K562 (cell line): ENCODE measurements at regions not wholly inside any gene's neighbourhood (a gene's known extent, or its start where the extent isn't known, plus 50 kb on each side); places are given as distances from the start of the nearest gene placed in this dataset.

Experiments
- ATAC-seq: fragments of 200-7000 bp; cut with Tn5 transposase; 3 replicates; pipeline ENCODE4 v1.9.1; 2020; ENCODE audit warnings: moderate library complexity
- BruUV-seq: library from RNA; stranded (reverse); fragments of 400-500 nt; replicated peaks from 2 replicates; lab custom pipeline; 2021; lab: Mats Ljungman, UMichigan
- CTCF ChIA-PET: fragments of 300-600 bp; formaldehyde crosslinking; extraction: SDS; loops from one replicate; lab custom pipeline; 2021; ENCODE audit warnings: low intra/inter-chr PET ratio; lab: Yijun Ruan, JAX
- POLR2A ChIA-PET: fragments of 300-600, 350-650 bp; sonication (Branson Sonifier 250); formaldehyde crosslinking; extraction: SDS; loops from one replicate; lab custom pipeline; 2021; ENCODE audit warnings: antibody characterized with exemption, inconsistent platforms; lab: Yijun Ruan, JAX
- DNase-seq, 4 experiments: peaks; one replicate each; pipeline versions ENCODE4 v3.0.0 to v3.0.0-alpha.2; 2011 to 2018; ENCODE audit warnings: low spot score in 3 of 4, mixed read lengths in 3 of 4; ENCODE audit errors: extremely low read depth in 1 of 4
- FAIRE-seq: peaks from 2 replicates; lab custom pipeline; 2011; peaks lifted over from hg19 to GRCh38; lab: Jason Lieb, UNC
- H2AFZ ChIP-seq: 2 replicates; pipeline ENCODE4 v1.6.0; 2011; ENCODE audit warnings: low read depth, low read length, control low read depth, inconsistent platforms
- H3K27ac ChIP-seq: fragments of 200-600 bp; 3 replicates; pipeline ENCODE4 v1.8.0; 2011; ENCODE audit warnings: low read depth, mild to moderate bottlenecking, control low read depth, inconsistent platforms, low read length, moderate library complexity, mixed read lengths; ENCODE audit errors: extremely low read depth
- H3K27me3 ChIP-seq, 2 experiments: fragments of 300-600 bp in 1 of 2; 2 replicates in 1 of 2; 3 replicates in 1 of 2; pipeline versions ENCODE4 v1.6.0 to v1.8.0; 2011; ENCODE audit warnings: inconsistent platforms in 2 of 2, low read length in 2 of 2, mild to moderate bottlenecking in 1 of 2, mixed read lengths in 1 of 2, moderate library complexity in 1 of 2; ENCODE audit not compliant: control insufficient read depth in 2 of 2, insufficient read depth in 2 of 2
- H3K36me3 ChIP-seq: fragments of 300-600 bp; 3 replicates; pipeline ENCODE4 v1.8.0; 2011; ENCODE audit warnings: mild to moderate bottlenecking, low read length, inconsistent platforms; ENCODE audit not compliant: control insufficient read depth, insufficient read depth
- H3K4me1 ChIP-seq, 2 experiments: fragments of 200-600 bp in 1 of 2; replicated peaks in 1 of 2; 2 replicates in 1 of 2; 3 replicates in 1 of 2; pipeline versions ENCODE4 v1.5.1 to v1.8.0; 2011; ENCODE audit warnings: inconsistent platforms in 2 of 2, low read length in 2 of 2, mild to moderate bottlenecking in 1 of 2, mixed read lengths in 1 of 2, moderate library complexity in 1 of 2; ENCODE audit not compliant: control insufficient read depth in 2 of 2, insufficient read depth in 2 of 2
- H3K4me2 ChIP-seq: 2 replicates; pipeline ENCODE4 v1.6.1; 2011; ENCODE audit warnings: low read length, control low read depth, inconsistent platforms, mixed read lengths; ENCODE audit not compliant: insufficient read depth
- H3K4me3 ChIP-seq: fragments of 200-600 bp; sonication (generic), shearing (Covaris generic); 2 replicates; pipeline ENCODE4 v1.5.1; 2016; ENCODE audit warnings: control low read depth, inconsistent platforms
- H3K79me2 ChIP-seq: fragments of 200-600 bp; 3 replicates; pipeline ENCODE4 v1.8.0; 2011; ENCODE audit warnings: low read length, inconsistent platforms; ENCODE audit not compliant: control insufficient read depth, insufficient read depth
- H3K9ac ChIP-seq, 2 experiments: 2 replicates each; pipeline versions ENCODE4 v1.6.0 to v1.6.1; 2011; ENCODE audit warnings: low read depth in 2 of 2, low read length in 2 of 2, control low read depth in 1 of 2, inconsistent platforms in 1 of 2, mild to moderate bottlenecking in 1 of 2, mixed read lengths in 1 of 2; ENCODE audit not compliant: insufficient read depth in 1 of 2
- H3K9me1 ChIP-seq: one replicate; pipeline ENCODE4 v1.6.0; 2011; ENCODE audit warnings: inconsistent platforms, mild to moderate bottlenecking, low read length, moderate library complexity; ENCODE audit not compliant: control insufficient read depth, insufficient read depth
- H3K9me3 ChIP-seq: replicated peaks from 2 replicates; pipeline ENCODE4 v1.5.1; 2011; ENCODE audit warnings: low read depth, low read length, inconsistent platforms; ENCODE audit not compliant: control insufficient read depth, insufficient read depth
- H4K20me1 ChIP-seq: replicated peaks from 2 replicates; pipeline ENCODE4 v1.6.1; 2011; ENCODE audit warnings: low read length, inconsistent platforms, mixed read lengths; ENCODE audit not compliant: control insufficient read depth, insufficient read depth
- ADNP ChIP-seq: fragments of 200-800 bp; sonication (Bioruptor generic); IDR thresholded peaks from 2 replicates; pipeline ENCODE4 v1.6.1; 2016; ENCODE audit warnings: missing genetic modification characterization, missing compliant biosample characterization
- ARID1B ChIP-seq: fragments of 450-650 bp; IDR thresholded peaks from 2 replicates; pipeline ENCODE4 v1.6.1; 2016; ENCODE audit warnings: antibody characterized with exemption, mild to moderate bottlenecking, inconsistent platforms
- ARID3B ChIP-seq: fragments of 250-450 bp; sonication (Bioruptor Pico); IDR thresholded peaks from 2 replicates; pipeline ENCODE4 v1.4.0; 2020; ENCODE audit warnings: borderline replicate concordance
- CHCHD3 ChIP-seq: fragments of 250-450 bp; sonication (Bioruptor Pico); IDR thresholded peaks from 2 replicates; pipeline ENCODE4 v2.1.2; 2022; ENCODE audit warnings: mild to moderate bottlenecking
- HDAC3 ChIP-seq: fragments of 450-650 bp; IDR thresholded peaks from 2 replicates; pipeline ENCODE4 v1.6.1; 2018; ENCODE audit warnings: borderline replicate concordance, mild to moderate bottlenecking, moderate library complexity; ENCODE audit not compliant: partially characterized antibody
- ILF3 ChIP-seq: fragments of 450-650 bp; IDR thresholded peaks from 2 replicates; pipeline ENCODE4 v1.6.1; 2018; ENCODE audit warnings: antibody characterized with exemption, mild to moderate bottlenecking, moderate library complexity, borderline replicate concordance
- SIRT6 ChIP-seq: IDR thresholded peaks from one replicate; pipeline ENCODE4 v1.6.1; 2012; ENCODE audit warnings: low read depth, mild to moderate bottlenecking, control low read depth, inconsistent platforms, low read length, moderate library complexity
- SPI1 ChIP-seq: IDR thresholded peaks from 2 replicates; pipeline ENCODE4 v1.6.1; 2011; ENCODE audit warnings: low read depth, low read length, control low read depth, borderline replicate concordance
- ZFX ChIP-seq: sonication (generic); formaldehyde crosslinking; IDR thresholded peaks from 2 replicates; pipeline ENCODE4 v1.8.0; 2022; ENCODE audit warnings: mild to moderate bottlenecking, missing genetic modification reagents, moderate library complexity
- ZKSCAN8 ChIP-seq: fragments of 200-800 bp; sonication (Bioruptor generic); IDR thresholded peaks from 2 replicates; pipeline ENCODE4 v1.6.1; 2016; ENCODE audit warnings: missing genetic modification characterization, missing compliant biosample characterization
- ZNF384 ChIP-seq: IDR thresholded peaks from 2 replicates; pipeline ENCODE4 v1.6.1; 2012; ENCODE audit warnings: low read depth, low read length, improper control_type of control experiment
- WGBS: fragments of 100-300 bp; shearing (Covaris generic); methylation state at CpG from one replicate; pipeline ENCODE4 v1.1.6; 2016; ENCODE audit warnings: low coverage, mixed read lengths; ENCODE audit not compliant: insufficient coverage; ENCODE audit errors: missing lambda C conversion rate; 5-methylcytosine and 5-hydroxymethylcytosine counted together
- in situ Hi-C: fragments of 300-500 bp; cut with MboI; formaldehyde crosslinking; loops from 4 replicates; pipeline ENCODE4 v1.15.0; 2018; ENCODE audit warnings: inconsistent platforms, mixed read lengths
- intact Hi-C: fragments of 100-400 bp; cut with micrococcal nuclease; formaldehyde crosslinking; loops from 2 replicates; pipeline ENCODE4 v1.14.2; 2022

DNA sequence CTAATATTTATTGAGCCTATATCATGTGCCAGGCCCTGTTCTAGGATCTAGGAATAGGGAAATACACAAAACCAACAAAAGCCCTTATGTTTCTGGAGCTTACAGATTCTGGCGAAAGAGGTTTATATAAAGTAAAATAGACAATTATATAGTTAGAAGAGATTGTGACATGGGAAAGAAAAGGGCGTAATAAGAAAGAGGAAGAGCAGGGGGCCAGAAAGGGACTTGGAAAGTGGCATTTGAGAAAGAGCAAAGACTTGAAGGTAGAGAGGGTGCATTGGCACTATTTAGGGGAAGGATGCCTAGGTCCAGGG, 322.5 kb upstream of the FAM78B start (continued):
- TF ChIP-seq ARID3B (CRISPR knock-in tag) (no peak), SPI1 (peak; percentile 74; the same call in 1 of the 2 replicates)

- CTCF ChIA-PET = interaction anchor here (0.6 to 0.7 kb wide), 3 partner anchors 531 to 981 kb away, joined by 3 to 4 read pairs (median 3); no protein-coding TSS in a partner anchor
- peaks cover 8 to 49% of the 10 kb centered on the region in 2 experiments; a peak in 4 of 5 replicates for H3K4me1 ChIP-seq
- peak overlapping the region; percentile 69 to 83; a peak in 3 of 4 replicates for H3K9ac ChIP-seq
- DNase-seq = peak; percentile 48 to 92 (median 70)
- peak; percentile 85 for FAIRE-seq
- H3K27me3 ChIP-seq = no peaks in the 10 kb centered on the region
- peak overlapping the region; percentile 42 for H3K4me3 ChIP-seq
- H4K20me1 ChIP-seq = no peaks in the 10 kb centered on the region
- H3K27ac ChIP-seq = peak overlapping the region; percentile 92
- POLR2A ChIA-PET = interaction anchor here (0.6 to 2.5 kb wide), 12 partner anchors 10 to 430 kb away, joined by 3 to 20 read pairs (median 4); no protein-coding TSS in a partner anchor
- H3K9me3 ChIP-seq = no peaks in the 10 kb centered on the region
- intact Hi-C loops = loop anchor here (5.0 kb wide), 1 partner anchor 97 kb away; no protein-coding TSS in a partner anchor
- no peaks in the 10 kb centered on the region for H3K79me2 ChIP-seq
- peak overlapping the region; percentile 81 for H3K4me2 ChIP-seq
- TSS peak; percentile 85 for BruUV-seq
- H3K9me1 ChIP-seq = no peaks in the 10 kb centered on the region
- ATAC-seq = peak; percentile 88
- peak overlapping the region; percentile 84 for H2AFZ ChIP-seq
- H3K36me3 ChIP-seq = no peaks in the 10 kb centered on the region
- in situ Hi-C loops = no loop called here
- WGBS = under 1% methylated on average over 17 of the region's 17 CpGs
- TF ChIP-seq ILF3 = no peak
- no peak for TF ChIP-seq SIRT6
- TF ChIP-seq HDAC3 = peak; percentile 51
- TF ChIP-seq ARID1B = peak; percentile 89
- no peak for TF ChIP-seq ADNP (tag)
- peak; percentile 73 for TF ChIP-seq ZFX (CRISPR knock-in tag)
- no peak for TF ChIP-seq ZNF384
- no peak for TF ChIP-seq ZKSCAN8 (CRISPR knock-in tag)
- TF ChIP-seq CHCHD3 (CRISPR knock-in tag) = no peak
These were observed 323.1 kb upstream of the FAM78B start for GRCh38 chr1:166489670-166490436.
